Glutamatergic neuron (in vitro differentiated cells): ENCODE measurements at regions not wholly inside any gene's neighbourhood (a gene's known extent, or its start where the extent isn't known, plus 50 kb on each side); places are given as distances from the start of the nearest gene placed in this dataset.

Experiments
- DNase-seq: peaks from one replicate; pipeline ENCODE4 v3.0.0; 2022
- H3K27ac Mint-ChIP-seq: one replicate; pipeline ENCODE4 v1.8.0; 2020; ENCODE audit warnings: mild to moderate bottlenecking, mixed read lengths, inconsistent platforms; ENCODE audit not compliant: unreplicated experiment
- H3K27me3 Mint-ChIP-seq: one replicate; pipeline ENCODE4 v1.8.0; 2020; ENCODE audit warnings: mild to moderate bottlenecking, moderate library complexity, mixed read lengths, inconsistent platforms; ENCODE audit not compliant: unreplicated experiment
- H3K36me3 Mint-ChIP-seq: one replicate; pipeline ENCODE4 v1.8.0; 2020; ENCODE audit warnings: mild to moderate bottlenecking, mixed read lengths, inconsistent platforms; ENCODE audit not compliant: unreplicated experiment
- H3K4me1 Mint-ChIP-seq: one replicate; pipeline ENCODE4 v1.8.0; 2020; ENCODE audit warnings: mild to moderate bottlenecking, low read depth, mixed read lengths, inconsistent platforms; ENCODE audit not compliant: unreplicated experiment
- H3K4me3 Mint-ChIP-seq: one replicate; pipeline ENCODE4 v1.8.0; 2020; ENCODE audit warnings: mild to moderate bottlenecking, mixed read lengths, inconsistent platforms; ENCODE audit not compliant: unreplicated experiment
- H3K9me3 Mint-ChIP-seq: one replicate; pipeline ENCODE4 v1.8.0; 2020; ENCODE audit warnings: mild to moderate bottlenecking, moderate library complexity, mixed read lengths, inconsistent platforms; ENCODE audit not compliant: unreplicated experiment
- CTCF ChIP-seq: fragments of 200-600 bp; sonication (generic); IDR thresholded peaks from one replicate; pipeline ENCODE4 v1.5.0; 2021; ENCODE audit not compliant: partially characterized antibody, unreplicated experiment

DNA sequence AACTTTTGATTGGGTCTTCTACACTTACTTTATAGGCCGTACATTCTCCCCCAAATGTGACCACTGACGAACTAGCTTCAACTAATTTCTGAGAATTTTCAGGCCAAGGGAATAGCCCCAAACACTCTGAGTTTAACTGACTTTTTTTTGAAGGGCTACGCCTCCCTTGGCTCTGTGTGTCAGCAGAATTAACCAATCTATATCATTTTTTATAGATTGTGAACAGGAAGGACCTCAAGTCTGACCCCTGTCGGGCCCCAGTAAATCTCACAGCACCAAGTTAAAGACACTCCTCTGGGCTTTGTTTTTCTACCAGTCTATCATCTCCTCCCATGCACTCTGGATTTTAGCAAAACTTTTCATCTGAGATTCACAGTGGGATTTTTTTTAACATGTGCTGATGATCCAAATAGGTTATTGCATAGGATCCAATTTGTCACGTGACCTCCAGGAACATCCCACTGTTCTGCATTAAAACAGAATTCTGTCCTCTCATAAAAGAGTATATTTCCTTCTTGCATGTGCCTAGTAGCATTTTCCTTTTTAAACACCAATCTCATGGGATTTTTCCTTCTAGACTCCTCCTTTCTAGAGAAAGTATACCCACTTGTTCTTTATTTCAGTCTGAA, 307.1 kb downstream of the OSR1 start:
- H3K27me3 Mint-ChIP-seq: no peaks in the 10 kb centered on the region
- DNase-seq: no peak
- no peak overlapping the region for H3K4me3 Mint-ChIP-seq
- no peaks in the 10 kb centered on the region for H3K9me3 Mint-ChIP-seq
- H3K4me1 Mint-ChIP-seq: no peaks in the 10 kb centered on the region
- TF ChIP-seq CTCF: no peak
- no peaks in the 10 kb centered on the region for H3K36me3 Mint-ChIP-seq
- H3K27ac Mint-ChIP-seq: no peak overlapping the region

DNA sequence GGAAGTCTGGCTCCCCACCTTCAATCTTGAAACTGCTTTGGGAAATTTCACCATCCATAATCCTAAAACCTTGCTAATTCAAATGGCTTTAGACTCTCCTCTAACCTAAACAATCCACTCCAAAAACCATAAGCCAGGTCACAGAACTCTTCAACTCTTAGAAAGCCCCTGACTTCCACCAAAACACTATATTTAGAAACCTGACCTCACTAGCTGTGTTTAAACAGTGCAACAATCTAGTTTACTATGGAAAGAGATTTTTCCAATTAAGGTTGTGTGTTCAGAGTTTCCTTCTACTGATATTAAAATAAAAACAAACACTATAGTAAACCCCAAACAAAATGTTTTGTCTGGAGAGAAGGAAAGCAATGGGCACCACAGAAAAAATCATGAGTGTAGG, 308.1 kb downstream of the OSR1 start:
- H3K36me3 Mint-ChIP-seq: no peaks in the 10 kb centered on the region

GRCh38 chr2:19048593-19049266, 309.7 kb downstream of the OSR1 start:
- H3K27ac Mint-ChIP-seq: no peak overlapping the region
- TF ChIP-seq CTCF: no peak
- no peaks in the 10 kb centered on the region for H3K27me3 Mint-ChIP-seq

More for the DNA sequence above, 308.1 kb downstream of the OSR1 start:
- Mint-ChIP-seq H3K27ac (no peak overlapping the region), H3K9me3 (no peaks in the 10 kb centered on the region), H3K27me3 (no peaks in the 10 kb centered on the region), H3K4me1 (no peaks in the 10 kb centered on the region), H3K4me3 (no peak overlapping the region)
- DNase-seq: no peak
- TF ChIP-seq CTCF: no peak

DNA sequence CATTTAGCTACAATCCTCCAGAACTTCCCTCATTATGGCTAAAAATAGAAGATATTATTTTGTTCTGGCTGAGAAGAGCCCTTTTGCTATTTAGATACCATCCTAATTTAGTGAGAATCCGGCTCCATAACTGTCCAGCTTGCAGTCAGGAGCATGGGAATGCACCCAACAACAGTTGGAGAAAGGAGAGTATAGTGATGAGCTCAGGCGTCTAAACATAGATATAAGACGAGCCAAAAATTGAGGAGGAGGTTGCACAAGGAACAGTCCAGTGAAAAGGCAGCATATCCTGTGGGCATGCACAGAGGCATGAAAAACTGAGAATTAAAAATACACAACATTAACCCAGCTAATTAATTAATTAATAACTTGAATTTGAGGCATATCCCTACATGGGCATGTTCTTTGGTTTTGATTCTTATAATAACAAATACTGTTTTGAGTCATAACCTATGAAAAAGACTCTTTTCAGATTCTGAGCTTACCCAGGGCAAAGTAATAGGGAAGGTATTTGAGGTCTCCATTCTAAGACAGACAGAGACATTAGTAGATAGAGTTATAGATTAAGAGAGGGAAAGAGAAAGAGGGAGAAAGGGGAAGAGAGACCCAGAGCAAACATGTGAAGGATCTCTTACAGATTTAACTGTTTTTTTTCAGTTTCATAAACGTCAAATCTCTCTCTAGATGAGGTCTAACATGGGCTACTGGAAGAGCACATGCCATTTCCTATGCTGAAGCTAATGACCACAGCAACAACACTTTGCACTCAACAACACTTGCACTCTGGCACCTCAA, 311.2 kb downstream of the OSR1 start:
- no peak for TF ChIP-seq CTCF
- Mint-ChIP-seq H3K36me3 (no peaks in the 10 kb centered on the region), H3K9me3 (no peaks in the 10 kb centered on the region), H3K27ac (no peak overlapping the region), H3K4me3 (no peak overlapping the region), H3K4me1 (no peaks in the 10 kb centered on the region), H3K27me3 (no peaks in the 10 kb centered on the region)
- DNase-seq: no peak

More at GRCh38 chr2:19048593-19049266, 309.7 kb downstream of the OSR1 start:
- H3K4me1 Mint-ChIP-seq: no peaks in the 10 kb centered on the region
- no peaks in the 10 kb centered on the region for H3K36me3 Mint-ChIP-seq
- H3K4me3 Mint-ChIP-seq: no peak overlapping the region
- no peak for DNase-seq
- no peaks in the 10 kb centered on the region for H3K9me3 Mint-ChIP-seq

- H3K36me3 Mint-ChIP-seq: no peaks in the 10 kb centered on the region
- no peak overlapping the region for H3K27ac Mint-ChIP-seq
- H3K27me3 Mint-ChIP-seq: no peaks in the 10 kb centered on the region
- no peaks in the 10 kb centered on the region for H3K9me3 Mint-ChIP-seq
- TF ChIP-seq CTCF: no peak
- DNase-seq: no peak
- H3K4me3 Mint-ChIP-seq: no peak overlapping the region
- H3K4me1 Mint-ChIP-seq: no peaks in the 10 kb centered on the region
Observed at GRCh38 chr2:19045151-19045550, 313.3 kb downstream of the OSR1 start.
